Neural cell (in vitro differentiated cells): ENCODE measurements at regions not wholly inside any gene's neighbourhood (a gene's known extent, or its start where the extent isn't known, plus 50 kb on each side); places are given as distances from the start of the nearest gene placed in this dataset.

Source experiments
- H2AFZ ChIP-seq: fragments of 200-600, 300-800 bp; sonication (generic), shearing (Covaris generic); 2 replicates; pipeline ENCODE4 v1.6.0; 2014; ENCODE audit warnings: low read depth, mild to moderate bottlenecking, antibody characterized with exemption, low read length, moderate library complexity
- H3F3A ChIP-seq: fragments of 200-600 bp; shearing (Covaris generic); 2 replicates; pipeline ENCODE4 v1.6.1; 2016; ENCODE audit warnings: mild to moderate bottlenecking, moderate library complexity, mixed read lengths, antibody characterized with exemption, low read length; ENCODE audit not compliant: insufficient read depth, poor library complexity, severe bottlenecking
- H3K27ac ChIP-seq: fragments of 200-600, 300-800 bp; sonication (generic), shearing (Covaris generic); 2 replicates; pipeline ENCODE4 v1.5.1; 2014; ENCODE audit warnings: mild to moderate bottlenecking, low read length, moderate library complexity
- H3K27me3 ChIP-seq: fragments of 300-800, 200-600 bp; sonication (generic), shearing (Covaris generic); 2 replicates; pipeline ENCODE4 v1.6.0; 2014; ENCODE audit warnings: mild to moderate bottlenecking, low read depth, low read length, moderate library complexity; ENCODE audit not compliant: insufficient read depth
- H3K36me3 ChIP-seq: fragments of 300-800, 200-600 bp; sonication (generic), shearing (Covaris generic); 2 replicates; pipeline ENCODE4 v1.5.1; 2014; ENCODE audit warnings: mild to moderate bottlenecking, antibody characterized with exemption, low read length, moderate library complexity; ENCODE audit not compliant: insufficient read depth
- H3K4me2 ChIP-seq: fragments of 300-800, 200-600 bp; sonication (generic), shearing (Covaris generic); 2 replicates; pipeline ENCODE4 v1.6.0; 2014; ENCODE audit warnings: mild to moderate bottlenecking, low read length
- H3K4me3 ChIP-seq: fragments of 300-800, 200-600 bp; sonication (generic), shearing (Covaris generic); 2 replicates; pipeline ENCODE4 v1.5.1; 2014; ENCODE audit warnings: mild to moderate bottlenecking, low read length, moderate library complexity
- H3K79me2 ChIP-seq: fragments of 200-600 bp; shearing (Covaris generic); replicated peaks from 2 replicates; pipeline ENCODE4 v1.6.0; 2014; ENCODE audit warnings: mild to moderate bottlenecking, low read length, moderate library complexity; ENCODE audit not compliant: insufficient read depth
- H3K9ac ChIP-seq: fragments of 300-800, 200-600 bp; sonication (generic), shearing (Covaris generic); 2 replicates; pipeline ENCODE4 v1.6.1; 2016; ENCODE audit warnings: mild to moderate bottlenecking, low read length, mixed read lengths
- H3K9me2 ChIP-seq: fragments of 200-600 bp; shearing (Covaris generic); 2 replicates; pipeline ENCODE4 v1.6.1; 2016; ENCODE audit warnings: mild to moderate bottlenecking, low read length, mixed read lengths; ENCODE audit not compliant: insufficient read depth
- H3K9me3 ChIP-seq: fragments of 200-600, 300-800 bp; sonication (generic), shearing (Covaris generic); 2 replicates; pipeline ENCODE4 v1.6.1; 2016; ENCODE audit warnings: mild to moderate bottlenecking, mixed run types, low read length, moderate library complexity, mixed read lengths
- H4K20me1 ChIP-seq: fragments of 200-600 bp; shearing (Covaris generic); 2 replicates; pipeline ENCODE4 v1.6.1; 2016; ENCODE audit warnings: mild to moderate bottlenecking, mixed run types; ENCODE audit not compliant: insufficient read depth
- EP300 ChIP-seq: fragments of 450-650 bp; conservative IDR thresholded peaks from 2 replicates; pipeline ENCODE4 v1.6.1; 2014; ENCODE audit warnings: antibody characterized with exemption, mild to moderate bottlenecking, moderate library complexity; ENCODE audit not compliant: poor library complexity, severe bottlenecking
- EZH2 ChIP-seq: fragments of 200-600, 300-800 bp; shearing (Covaris generic), sonication (generic); IDR thresholded peaks from 2 replicates; pipeline ENCODE4 v1.6.1; 2014; ENCODE audit warnings: antibody characterized with exemption, low read length, borderline replicate concordance, mild to moderate bottlenecking; ENCODE audit not compliant: insufficient read depth, poor library complexity, severe bottlenecking
- MXI1 ChIP-seq: fragments of 450-650 bp; conservative IDR thresholded peaks from 2 replicates; pipeline ENCODE4 v1.6.1; 2014; ENCODE audit warnings: antibody characterized with exemption, mild to moderate bottlenecking; ENCODE audit not compliant: poor library complexity, severe bottlenecking
- POLR2AphosphoS5 ChIP-seq: IDR thresholded peaks from 2 replicates; pipeline ENCODE4 v1.6.1; 2012
- RAD21 ChIP-seq: fragments of 450-650 bp; conservative IDR thresholded peaks from 2 replicates; pipeline ENCODE4 v1.6.1; 2014; ENCODE audit warnings: antibody characterized with exemption, mild to moderate bottlenecking, moderate library complexity
- SMC3 ChIP-seq: fragments of 450-650 bp; conservative IDR thresholded peaks from 2 replicates; pipeline ENCODE4 v1.6.1; 2014; ENCODE audit warnings: antibody characterized with exemption, mild to moderate bottlenecking, moderate library complexity; ENCODE audit not compliant: poor library complexity
- TAF1 ChIP-seq: IDR thresholded peaks from 2 replicates; pipeline ENCODE4 v1.6.1; 2012; ENCODE audit warnings: low read depth
- TF ChIP-seq, protein P1 (sequence below): fragments of 450-650 bp; IDR thresholded peaks from 2 replicates; pipeline ENCODE4 v1.5.1; 2014; ENCODE audit warnings: antibody characterized with exemption, mild to moderate bottlenecking, moderate library complexity; ENCODE audit not compliant: poor library complexity, severe bottlenecking
- TF ChIP-seq, protein P2 (sequence below): IDR thresholded peaks from 2 replicates; pipeline ENCODE4 v1.6.1; 2012; ENCODE audit warnings: borderline replicate concordance

DNA sequence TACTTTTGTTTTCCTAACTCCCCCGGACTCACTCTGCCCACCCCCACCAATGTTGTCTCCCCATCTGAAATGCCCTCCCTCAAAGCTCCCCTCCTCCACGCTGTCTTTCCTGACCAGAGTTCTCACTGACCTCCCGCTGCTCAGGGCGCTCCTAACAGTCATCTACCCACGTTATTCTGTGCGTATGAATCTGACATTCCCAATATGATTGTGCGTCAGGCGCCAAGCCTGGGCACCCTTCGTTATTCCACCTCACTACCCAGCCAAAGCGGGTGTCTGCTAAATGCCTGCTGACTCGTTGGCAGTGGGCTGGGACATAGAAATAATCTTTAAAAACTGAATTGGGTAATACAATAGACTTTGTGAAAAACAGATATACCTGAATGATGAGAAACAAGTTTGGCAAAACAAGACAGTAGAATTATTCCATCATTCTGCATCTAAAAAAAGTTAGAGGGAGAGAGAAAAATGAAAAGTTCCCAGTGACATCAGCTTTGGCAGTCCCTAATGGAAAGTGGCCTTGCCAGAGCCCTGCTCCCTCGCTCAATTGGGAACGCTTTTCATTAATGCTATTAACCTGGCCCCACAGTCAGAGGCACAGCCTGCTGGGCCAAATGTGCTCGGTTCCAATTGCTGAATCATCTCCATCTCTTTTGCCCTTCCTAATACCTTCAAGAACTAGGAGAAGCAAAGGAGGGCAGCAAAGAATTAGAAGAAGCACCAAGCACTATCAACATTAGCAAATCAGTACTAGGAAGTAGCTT, 74.0 kb upstream of the PLXNC1 start:
- no peak for TF ChIP-seq MXI1
- TF ChIP-seq SMC3: no peak
- H4K20me1 ChIP-seq: no peaks in the 10 kb centered on the region
- no peaks in the 10 kb centered on the region for H3K36me3 ChIP-seq
- H3K9ac ChIP-seq: no peak overlapping the region
- H3K4me2 ChIP-seq: no peak overlapping the region
- no peaks in the 10 kb centered on the region for H3K79me2 ChIP-seq
- H2AFZ ChIP-seq: no peak overlapping the region
- no peak overlapping the region for H3K4me3 ChIP-seq
- H3F3A ChIP-seq: no peaks in the 10 kb centered on the region
- no peaks in the 10 kb centered on the region for H3K9me3 ChIP-seq
- no peaks in the 10 kb centered on the region for H3K9me2 ChIP-seq
- H3K27me3 ChIP-seq: no peaks in the 10 kb centered on the region
- no peak overlapping the region for H3K27ac ChIP-seq

DNA sequence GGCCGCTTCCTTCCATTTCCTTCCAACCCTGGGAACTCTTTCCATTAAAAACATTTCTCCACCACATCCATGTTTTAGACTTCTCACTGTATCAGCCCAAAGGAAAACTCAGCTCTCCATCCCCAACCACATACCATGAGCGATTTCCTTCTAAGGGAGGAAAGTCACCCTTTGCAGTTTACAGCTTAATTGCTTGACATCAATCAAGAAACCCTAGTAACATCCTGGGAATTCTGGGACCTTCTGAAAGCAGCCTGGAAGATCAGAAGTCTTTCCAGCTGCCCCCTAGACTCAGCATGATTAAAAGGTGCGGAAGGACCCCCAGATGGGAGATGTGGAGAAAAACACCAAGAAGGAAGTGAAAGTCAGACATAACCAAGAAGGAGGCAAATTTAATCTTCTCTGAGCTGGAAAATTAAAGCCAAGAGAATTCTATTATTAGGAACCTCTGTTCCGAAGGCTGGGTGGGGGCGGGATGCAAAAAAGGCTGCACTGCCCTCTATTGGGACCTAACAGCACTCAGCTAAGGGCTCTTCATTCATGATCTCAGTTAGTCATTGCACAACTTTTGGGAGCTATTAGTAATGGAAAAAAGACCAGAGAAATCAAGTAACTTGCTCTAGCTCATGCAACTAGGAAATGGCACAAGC, 73.3 kb upstream of the PLXNC1 start:
- Histone ChIP-seq H3K4me2 (no peak overlapping the region), H3K4me3 (no peak overlapping the region), H3K27me3 (no peaks in the 10 kb centered on the region), H3K27ac (no peak overlapping the region), H2AFZ (peak overlapping the region; percentile 2), H3K9me3 (no peaks in the 10 kb centered on the region), H3K9me2 (no peaks in the 10 kb centered on the region), H3F3A (no peaks in the 10 kb centered on the region), H3K79me2 (no peaks in the 10 kb centered on the region), H3K36me3 (no peaks in the 10 kb centered on the region), H3K9ac (no peak overlapping the region), H4K20me1 (no peaks in the 10 kb centered on the region)
- TF ChIP-seq EZH2 (no peak), SMC3 (peak; percentile 46), RAD21 (peak; percentile 53)
- TF ChIP-seq, protein P1, sequence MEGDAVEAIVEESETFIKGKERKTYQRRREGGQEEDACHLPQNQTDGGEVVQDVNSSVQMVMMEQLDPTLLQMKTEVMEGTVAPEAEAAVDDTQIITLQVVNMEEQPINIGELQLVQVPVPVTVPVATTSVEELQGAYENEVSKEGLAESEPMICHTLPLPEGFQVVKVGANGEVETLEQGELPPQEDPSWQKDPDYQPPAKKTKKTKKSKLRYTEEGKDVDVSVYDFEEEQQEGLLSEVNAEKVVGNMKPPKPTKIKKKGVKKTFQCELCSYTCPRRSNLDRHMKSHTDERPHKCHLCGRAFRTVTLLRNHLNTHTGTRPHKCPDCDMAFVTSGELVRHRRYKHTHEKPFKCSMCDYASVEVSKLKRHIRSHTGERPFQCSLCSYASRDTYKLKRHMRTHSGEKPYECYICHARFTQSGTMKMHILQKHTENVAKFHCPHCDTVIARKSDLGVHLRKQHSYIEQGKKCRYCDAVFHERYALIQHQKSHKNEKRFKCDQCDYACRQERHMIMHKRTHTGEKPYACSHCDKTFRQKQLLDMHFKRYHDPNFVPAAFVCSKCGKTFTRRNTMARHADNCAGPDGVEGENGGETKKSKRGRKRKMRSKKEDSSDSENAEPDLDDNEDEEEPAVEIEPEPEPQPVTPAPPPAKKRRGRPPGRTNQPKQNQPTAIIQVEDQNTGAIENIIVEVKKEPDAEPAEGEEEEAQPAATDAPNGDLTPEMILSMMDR: peak; percentile 51

DNA sequence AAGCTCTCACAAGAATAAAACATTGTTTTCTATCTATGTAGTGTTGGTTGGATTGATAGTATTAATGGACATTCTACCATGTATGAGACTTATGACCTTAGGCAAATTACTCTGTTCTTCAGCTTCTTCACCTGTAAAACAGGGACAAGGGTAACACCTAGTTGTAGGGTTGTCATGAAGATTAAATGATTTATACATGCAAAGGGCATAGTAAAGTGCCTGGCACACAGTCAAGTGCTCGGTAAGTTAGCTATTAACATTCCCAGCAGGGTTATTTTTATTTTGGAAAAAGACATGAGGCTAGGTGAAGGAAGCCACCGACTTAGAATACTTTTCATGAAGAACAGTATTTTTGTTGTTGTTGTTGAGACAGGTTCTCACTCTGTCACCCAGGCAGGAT, 71.2 kb upstream of the PLXNC1 start:
- Histone ChIP-seq H3K9me2 (no peaks in the 10 kb centered on the region), H2AFZ (no peak overlapping the region), H4K20me1 (no peaks in the 10 kb centered on the region), H3K36me3 (no peaks in the 10 kb centered on the region), H3K9ac (no peak overlapping the region), H3K9me3 (no peaks in the 10 kb centered on the region), H3K27me3 (no peaks in the 10 kb centered on the region), H3K27ac (no peak overlapping the region), H3K4me3 (no peak overlapping the region), H3K4me2 (no peak overlapping the region), H3F3A (no peaks in the 10 kb centered on the region), H3K79me2 (no peaks in the 10 kb centered on the region)
- TF ChIP-seq RAD21 (no peak), TAF1 (no peak), SMC3 (no peak), POLR2AphosphoS5 (no peak), EZH2 (no peak), EP300 (no peak), MXI1 (no peak)
- TF ChIP-seq, protein P2, sequence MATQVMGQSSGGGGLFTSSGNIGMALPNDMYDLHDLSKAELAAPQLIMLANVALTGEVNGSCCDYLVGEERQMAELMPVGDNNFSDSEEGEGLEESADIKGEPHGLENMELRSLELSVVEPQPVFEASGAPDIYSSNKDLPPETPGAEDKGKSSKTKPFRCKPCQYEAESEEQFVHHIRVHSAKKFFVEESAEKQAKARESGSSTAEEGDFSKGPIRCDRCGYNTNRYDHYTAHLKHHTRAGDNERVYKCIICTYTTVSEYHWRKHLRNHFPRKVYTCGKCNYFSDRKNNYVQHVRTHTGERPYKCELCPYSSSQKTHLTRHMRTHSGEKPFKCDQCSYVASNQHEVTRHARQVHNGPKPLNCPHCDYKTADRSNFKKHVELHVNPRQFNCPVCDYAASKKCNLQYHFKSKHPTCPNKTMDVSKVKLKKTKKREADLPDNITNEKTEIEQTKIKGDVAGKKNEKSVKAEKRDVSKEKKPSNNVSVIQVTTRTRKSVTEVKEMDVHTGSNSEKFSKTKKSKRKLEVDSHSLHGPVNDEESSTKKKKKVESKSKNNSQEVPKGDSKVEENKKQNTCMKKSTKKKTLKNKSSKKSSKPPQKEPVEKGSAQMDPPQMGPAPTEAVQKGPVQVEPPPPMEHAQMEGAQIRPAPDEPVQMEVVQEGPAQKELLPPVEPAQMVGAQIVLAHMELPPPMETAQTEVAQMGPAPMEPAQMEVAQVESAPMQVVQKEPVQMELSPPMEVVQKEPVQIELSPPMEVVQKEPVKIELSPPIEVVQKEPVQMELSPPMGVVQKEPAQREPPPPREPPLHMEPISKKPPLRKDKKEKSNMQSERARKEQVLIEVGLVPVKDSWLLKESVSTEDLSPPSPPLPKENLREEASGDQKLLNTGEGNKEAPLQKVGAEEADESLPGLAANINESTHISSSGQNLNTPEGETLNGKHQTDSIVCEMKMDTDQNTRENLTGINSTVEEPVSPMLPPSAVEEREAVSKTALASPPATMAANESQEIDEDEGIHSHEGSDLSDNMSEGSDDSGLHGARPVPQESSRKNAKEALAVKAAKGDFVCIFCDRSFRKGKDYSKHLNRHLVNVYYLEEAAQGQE: no peak
- TF ChIP-seq, protein P1: no peak
